ENCODE measurements at regions not wholly inside any gene's neighbourhood (a gene's known extent, or its start where the extent isn't known, plus 50 kb on each side); places are given as distances from the start of the nearest gene placed in this dataset.

DNA sequence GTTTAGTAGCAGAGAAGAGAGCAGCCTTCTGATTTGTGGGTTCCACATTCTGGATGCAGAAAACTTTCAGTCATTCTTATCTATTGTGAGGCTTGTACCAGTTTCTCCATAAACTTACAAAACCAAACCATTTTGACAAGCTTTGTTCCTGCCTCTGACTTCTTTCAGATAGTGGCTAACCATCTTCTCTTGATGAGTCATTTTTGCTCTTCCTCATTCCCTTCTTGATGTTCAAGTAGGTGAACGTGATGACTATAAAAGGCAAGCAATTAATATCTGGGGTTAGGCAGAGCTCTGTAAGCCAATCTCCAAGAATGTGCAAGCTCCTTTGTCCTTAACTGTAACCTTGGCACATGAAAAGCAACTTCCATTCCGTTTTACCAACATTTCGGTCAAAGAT is 2083.1 kb upstream of the PIK3C3 start:
- Mint-ChIP-seq H3K4me3 (no peak overlapping the region), H3K9me3 (no peaks in the 10 kb centered on the region; the same call in 2 of the 3 replicates), H3K36me3 (ENCODE audit: low read depth) (no peaks in the 10 kb centered on the region), H3K27me3 (ENCODE audit: insufficient read depth, low read depth, poor library complexity) (peaks cover 2% of the 10 kb centered on the region), H3K27ac (no peak overlapping the region), H3K4me1 (no peaks in the 10 kb centered on the region)
- no peaks in the 10 kb centered on the region for H3F3A ChIP-seq (replicated peaks; ENCODE audit: low read depth)
- no peaks in the 10 kb centered on the region for H3K36me3 ChIP-seq (ENCODE audit: insufficient read depth)
- no peaks in the 10 kb centered on the region for H3K27me3 ChIP-seq (ENCODE audit: insufficient read depth)
- no peaks in the 10 kb centered on the region for H3K79me2 ChIP-seq (replicated peaks; ENCODE audit: insufficient read depth)
- no peak for DNase-seq (ENCODE audit: low spot score)
- H3K4me3 ChIP-seq, result no peak overlapping the region
- H3K4me1 ChIP-seq (ENCODE audit: insufficient read depth), result no peaks in the 10 kb centered on the region
- H3K27ac ChIP-seq (ENCODE audit: low read depth), result no peak overlapping the region
- TF ChIP-seq ZNF114 (CRISPR knock-in tag; IDR thresholded peaks at IDR 0.05) (no peak), ZNF331 (CRISPR knock-in tag; IDR thresholded peaks at IDR 0.05; ENCODE audit: low read depth) (no peak), EZH2phosphoT487 (IDR thresholded peaks at IDR 0.05; ENCODE audit: unreplicated experiment) (no peak), POLR2AphosphoS5 (IDR thresholded peaks at IDR 0.05; ENCODE audit: low read depth) (no peak)
- TF ChIP-seq, protein P1, sequence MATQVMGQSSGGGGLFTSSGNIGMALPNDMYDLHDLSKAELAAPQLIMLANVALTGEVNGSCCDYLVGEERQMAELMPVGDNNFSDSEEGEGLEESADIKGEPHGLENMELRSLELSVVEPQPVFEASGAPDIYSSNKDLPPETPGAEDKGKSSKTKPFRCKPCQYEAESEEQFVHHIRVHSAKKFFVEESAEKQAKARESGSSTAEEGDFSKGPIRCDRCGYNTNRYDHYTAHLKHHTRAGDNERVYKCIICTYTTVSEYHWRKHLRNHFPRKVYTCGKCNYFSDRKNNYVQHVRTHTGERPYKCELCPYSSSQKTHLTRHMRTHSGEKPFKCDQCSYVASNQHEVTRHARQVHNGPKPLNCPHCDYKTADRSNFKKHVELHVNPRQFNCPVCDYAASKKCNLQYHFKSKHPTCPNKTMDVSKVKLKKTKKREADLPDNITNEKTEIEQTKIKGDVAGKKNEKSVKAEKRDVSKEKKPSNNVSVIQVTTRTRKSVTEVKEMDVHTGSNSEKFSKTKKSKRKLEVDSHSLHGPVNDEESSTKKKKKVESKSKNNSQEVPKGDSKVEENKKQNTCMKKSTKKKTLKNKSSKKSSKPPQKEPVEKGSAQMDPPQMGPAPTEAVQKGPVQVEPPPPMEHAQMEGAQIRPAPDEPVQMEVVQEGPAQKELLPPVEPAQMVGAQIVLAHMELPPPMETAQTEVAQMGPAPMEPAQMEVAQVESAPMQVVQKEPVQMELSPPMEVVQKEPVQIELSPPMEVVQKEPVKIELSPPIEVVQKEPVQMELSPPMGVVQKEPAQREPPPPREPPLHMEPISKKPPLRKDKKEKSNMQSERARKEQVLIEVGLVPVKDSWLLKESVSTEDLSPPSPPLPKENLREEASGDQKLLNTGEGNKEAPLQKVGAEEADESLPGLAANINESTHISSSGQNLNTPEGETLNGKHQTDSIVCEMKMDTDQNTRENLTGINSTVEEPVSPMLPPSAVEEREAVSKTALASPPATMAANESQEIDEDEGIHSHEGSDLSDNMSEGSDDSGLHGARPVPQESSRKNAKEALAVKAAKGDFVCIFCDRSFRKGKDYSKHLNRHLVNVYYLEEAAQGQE (IDR thresholded peaks at IDR 0.05; ENCODE audit: unreplicated experiment), result no peak
- no peaks in the 10 kb centered on the region for H4K20me1 ChIP-seq (replicated peaks; ENCODE audit: insufficient read depth)
- no peak overlapping the region for H2AFZ ChIP-seq
- no peak for ATAC-seq
- no peak overlapping the region for H3K4me2 ChIP-seq
- no peaks in the 10 kb centered on the region for H3K9me2 ChIP-seq (ENCODE audit: insufficient read depth)

DNA sequence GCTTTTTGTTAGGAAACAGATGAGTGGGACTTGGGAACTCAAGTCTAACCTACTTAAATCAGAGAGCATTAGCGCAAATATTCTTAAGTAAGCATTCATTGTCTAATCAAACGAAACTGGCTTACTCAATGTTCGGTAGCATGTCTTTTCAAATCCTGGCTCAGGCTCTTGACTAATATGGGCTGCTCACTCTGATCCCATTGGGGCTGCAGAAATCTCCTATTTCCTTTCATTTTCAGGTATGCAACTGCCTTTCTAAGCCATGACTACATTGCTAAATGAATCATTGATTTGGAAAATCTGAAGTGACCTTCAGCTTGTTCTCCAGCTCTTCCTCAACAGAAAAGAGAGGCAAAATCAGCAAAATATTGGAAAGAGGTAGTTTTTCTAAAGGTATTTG is 2084.4 kb upstream of the PIK3C3 start:
- H3K36me3 Mint-ChIP-seq (ENCODE audit: low read depth), result no peaks in the 10 kb centered on the region
- H3K36me3 ChIP-seq (ENCODE audit: insufficient read depth), result no peaks in the 10 kb centered on the region
- no peak overlapping the region for H3K27ac ChIP-seq (ENCODE audit: low read depth)
- H3K27me3 ChIP-seq (ENCODE audit: insufficient read depth), result no peaks in the 10 kb centered on the region
- peaks cover 2% of the 10 kb centered on the region for H3K27me3 Mint-ChIP-seq (ENCODE audit: insufficient read depth, low read depth, poor library complexity)
- H3F3A ChIP-seq (replicated peaks; ENCODE audit: low read depth), result no peaks in the 10 kb centered on the region
- TF ChIP-seq, protein P2, sequence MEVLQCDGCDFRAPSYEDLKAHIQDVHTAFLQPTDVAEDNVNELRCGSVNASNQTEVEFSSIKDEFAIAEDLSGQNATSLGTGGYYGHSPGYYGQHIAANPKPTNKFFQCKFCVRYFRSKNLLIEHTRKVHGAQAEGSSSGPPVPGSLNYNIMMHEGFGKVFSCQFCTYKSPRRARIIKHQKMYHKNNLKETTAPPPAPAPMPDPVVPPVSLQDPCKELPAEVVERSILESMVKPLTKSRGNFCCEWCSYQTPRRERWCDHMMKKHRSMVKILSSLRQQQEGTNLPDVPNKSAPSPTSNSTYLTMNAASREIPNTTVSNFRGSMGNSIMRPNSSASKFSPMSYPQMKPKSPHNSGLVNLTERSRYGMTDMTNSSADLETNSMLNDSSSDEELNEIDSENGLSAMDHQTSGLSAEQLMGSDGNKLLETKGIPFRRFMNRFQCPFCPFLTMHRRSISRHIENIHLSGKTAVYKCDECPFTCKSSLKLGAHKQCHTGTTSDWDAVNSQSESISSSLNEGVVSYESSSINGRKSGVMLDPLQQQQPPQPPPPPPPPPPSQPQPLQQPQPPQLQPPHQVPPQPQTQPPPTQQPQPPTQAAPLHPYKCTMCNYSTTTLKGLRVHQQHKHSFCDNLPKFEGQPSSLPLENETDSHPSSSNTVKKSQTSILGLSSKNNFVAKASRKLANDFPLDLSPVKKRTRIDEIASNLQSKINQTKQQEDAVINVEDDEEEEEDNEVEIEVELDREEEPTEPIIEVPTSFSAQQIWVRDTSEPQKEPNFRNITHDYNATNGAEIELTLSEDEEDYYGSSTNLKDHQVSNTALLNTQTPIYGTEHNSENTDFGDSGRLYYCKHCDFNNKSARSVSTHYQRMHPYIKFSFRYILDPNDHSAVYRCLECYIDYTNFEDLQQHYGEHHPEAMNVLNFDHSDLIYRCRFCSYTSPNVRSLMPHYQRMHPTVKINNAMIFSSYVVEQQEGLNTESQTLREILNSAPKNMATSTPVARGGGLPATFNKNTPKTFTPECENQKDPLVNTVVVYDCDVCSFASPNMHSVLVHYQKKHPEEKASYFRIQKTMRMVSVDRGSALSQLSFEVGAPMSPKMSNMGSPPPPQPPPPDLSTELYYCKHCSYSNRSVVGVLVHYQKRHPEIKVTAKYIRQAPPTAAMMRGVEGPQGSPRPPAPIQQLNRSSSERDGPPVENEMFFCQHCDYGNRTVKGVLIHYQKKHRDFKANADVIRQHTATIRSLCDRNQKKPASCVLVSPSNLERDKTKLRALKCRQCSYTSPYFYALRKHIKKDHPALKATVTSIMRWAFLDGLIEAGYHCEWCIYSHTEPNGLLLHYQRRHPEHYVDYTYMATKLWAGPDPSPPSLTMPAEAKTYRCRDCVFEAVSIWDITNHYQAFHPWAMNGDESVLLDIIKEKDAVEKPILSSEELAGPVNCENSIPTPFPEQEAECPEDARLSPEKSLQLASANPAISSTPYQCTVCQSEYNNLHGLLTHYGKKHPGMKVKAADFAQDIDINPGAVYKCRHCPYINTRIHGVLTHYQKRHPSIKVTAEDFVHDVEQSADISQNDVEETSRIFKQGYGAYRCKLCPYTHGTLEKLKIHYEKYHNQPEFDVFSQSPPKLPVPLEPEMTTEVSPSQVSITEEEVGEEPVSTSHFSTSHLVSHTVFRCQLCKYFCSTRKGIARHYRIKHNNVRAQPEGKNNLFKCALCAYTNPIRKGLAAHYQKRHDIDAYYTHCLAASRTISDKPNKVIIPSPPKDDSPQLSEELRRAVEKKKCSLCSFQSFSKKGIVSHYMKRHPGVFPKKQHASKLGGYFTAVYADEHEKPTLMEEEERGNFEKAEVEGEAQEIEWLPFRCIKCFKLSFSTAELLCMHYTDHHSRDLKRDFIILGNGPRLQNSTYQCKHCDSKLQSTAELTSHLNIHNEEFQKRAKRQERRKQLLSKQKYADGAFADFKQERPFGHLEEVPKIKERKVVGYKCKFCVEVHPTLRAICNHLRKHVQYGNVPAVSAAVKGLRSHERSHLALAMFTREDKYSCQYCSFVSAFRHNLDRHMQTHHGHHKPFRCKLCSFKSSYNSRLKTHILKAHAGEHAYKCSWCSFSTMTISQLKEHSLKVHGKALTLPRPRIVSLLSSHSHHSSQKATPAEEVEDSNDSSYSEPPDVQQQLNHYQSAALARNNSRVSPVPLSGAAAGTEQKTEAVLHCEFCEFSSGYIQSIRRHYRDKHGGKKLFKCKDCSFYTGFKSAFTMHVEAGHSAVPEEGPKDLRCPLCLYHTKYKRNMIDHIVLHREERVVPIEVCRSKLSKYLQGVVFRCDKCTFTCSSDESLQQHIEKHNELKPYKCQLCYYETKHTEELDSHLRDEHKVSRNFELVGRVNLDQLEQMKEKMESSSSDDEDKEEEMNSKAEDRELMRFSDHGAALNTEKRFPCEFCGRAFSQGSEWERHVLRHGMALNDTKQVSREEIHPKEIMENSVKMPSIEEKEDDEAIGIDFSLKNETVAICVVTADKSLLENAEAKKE (CRISPR knock-in tag; IDR thresholded peaks at IDR 0.05), result no peak
- TF ChIP-seq NANOG (IDR thresholded peaks at IDR 0.05; ENCODE audit: borderline replicate concordance) (no peak), ZNF114 (CRISPR knock-in tag; IDR thresholded peaks at IDR 0.05) (no peak), POLR2AphosphoS5 (IDR thresholded peaks at IDR 0.05; ENCODE audit: low read depth) (no peak), STAT1 (IDR thresholded peaks at IDR 0.05; ENCODE audit: unreplicated experiment) (no peak), EZH2phosphoT487 (IDR thresholded peaks at IDR 0.05; ENCODE audit: unreplicated experiment) (no peak), ZNF331 (CRISPR knock-in tag; IDR thresholded peaks at IDR 0.05; ENCODE audit: low read depth) (no peak)
- TF ChIP-seq, protein P3, sequence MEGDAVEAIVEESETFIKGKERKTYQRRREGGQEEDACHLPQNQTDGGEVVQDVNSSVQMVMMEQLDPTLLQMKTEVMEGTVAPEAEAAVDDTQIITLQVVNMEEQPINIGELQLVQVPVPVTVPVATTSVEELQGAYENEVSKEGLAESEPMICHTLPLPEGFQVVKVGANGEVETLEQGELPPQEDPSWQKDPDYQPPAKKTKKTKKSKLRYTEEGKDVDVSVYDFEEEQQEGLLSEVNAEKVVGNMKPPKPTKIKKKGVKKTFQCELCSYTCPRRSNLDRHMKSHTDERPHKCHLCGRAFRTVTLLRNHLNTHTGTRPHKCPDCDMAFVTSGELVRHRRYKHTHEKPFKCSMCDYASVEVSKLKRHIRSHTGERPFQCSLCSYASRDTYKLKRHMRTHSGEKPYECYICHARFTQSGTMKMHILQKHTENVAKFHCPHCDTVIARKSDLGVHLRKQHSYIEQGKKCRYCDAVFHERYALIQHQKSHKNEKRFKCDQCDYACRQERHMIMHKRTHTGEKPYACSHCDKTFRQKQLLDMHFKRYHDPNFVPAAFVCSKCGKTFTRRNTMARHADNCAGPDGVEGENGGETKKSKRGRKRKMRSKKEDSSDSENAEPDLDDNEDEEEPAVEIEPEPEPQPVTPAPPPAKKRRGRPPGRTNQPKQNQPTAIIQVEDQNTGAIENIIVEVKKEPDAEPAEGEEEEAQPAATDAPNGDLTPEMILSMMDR (conservative IDR thresholded peaks at IDR 0.05; ENCODE audit: low read depth in 2 of 2), result no peak
- no peaks in the 10 kb centered on the region for H3K4me1 ChIP-seq (ENCODE audit: insufficient read depth)
- H3K79me2 ChIP-seq (replicated peaks; ENCODE audit: insufficient read depth), result no peaks in the 10 kb centered on the region
- no peak overlapping the region for H3K27ac Mint-ChIP-seq
- no peak overlapping the region for H3K4me3 Mint-ChIP-seq
- DNase-seq (ENCODE audit: low spot score) (no peak), ATAC-seq (no peak)
- H4K20me1 ChIP-seq (replicated peaks; ENCODE audit: insufficient read depth), result no peaks in the 10 kb centered on the region
- H3K4me1 Mint-ChIP-seq, result no peaks in the 10 kb centered on the region
- H3K4me3 ChIP-seq, result no peak overlapping the region
- no peaks in the 10 kb centered on the region for H3K9me2 ChIP-seq (ENCODE audit: insufficient read depth)
- H2AFZ ChIP-seq, result no peak overlapping the region
- H3K9me3 Mint-ChIP-seq, result no peaks in the 10 kb centered on the region; the same call in 2 of the 3 replicates
- no peak overlapping the region for H3K4me2 ChIP-seq

Measured in GM23338 (cell line).